HepG2 (cell line): ENCODE measurements at regions not wholly inside any gene's neighbourhood (a gene's known extent, or its start where the extent isn't known, plus 50 kb on each side); places are given as distances from the start of the nearest gene placed in this dataset.

Source experiments
- BCLAF1 ChIP-seq: fragments of 450-650 bp; IDR thresholded peaks from 2 replicates; pipeline ENCODE4 v1.6.1; 2017; ENCODE audit warnings: mild to moderate bottlenecking
- BORCS8-MEF2B ChIP-seq: sonication (generic); formaldehyde crosslinking; IDR thresholded peaks from 2 replicates; pipeline ENCODE4 v1.8.0; 2022; ENCODE audit warnings: mild to moderate bottlenecking, missing genetic modification reagents
- DPF2 ChIP-seq: sonication (generic); formaldehyde crosslinking; IDR thresholded peaks from 2 replicates; pipeline ENCODE4 v1.4.0; 2020; ENCODE audit warnings: mild to moderate bottlenecking, low read depth, missing genetic modification reagents, borderline replicate concordance
- EP300 ChIP-seq, 3 experiments: sonication (generic) in 1 of 3; formaldehyde crosslinking in 1 of 3; IDR thresholded peaks; 2 replicates each; pipeline versions ENCODE4 v1.5.1 to v1.6.1; 2011 to 2020; ENCODE audit warnings: low read depth in 2 of 3, low read length in 2 of 3, borderline replicate concordance in 1 of 3, improper control_type of control experiment in 1 of 3, mild to moderate bottlenecking in 1 of 3, missing genetic modification reagents in 1 of 3, moderate library complexity in 1 of 3
- FIP1L1 ChIP-seq: fragments of 200-400 bp; formaldehyde crosslinking; IDR thresholded peaks from 2 replicates; pipeline ENCODE4 v1.6.1; 2018; ENCODE audit warnings: low read depth, mild to moderate bottlenecking, low read length, moderate library complexity, borderline replicate concordance; ENCODE audit not compliant: insufficient read depth
- FOSL2 ChIP-seq: sonication (generic); formaldehyde crosslinking; IDR thresholded peaks from 2 replicates; pipeline ENCODE4 v1.4.0; 2020; ENCODE audit warnings: missing genetic modification reagents
- HMG20A ChIP-seq: IDR thresholded peaks from 2 replicates; pipeline ENCODE4 v1.6.1; 2016; ENCODE audit warnings: borderline replicate concordance
- HOXD1 ChIP-seq: sonication (generic); formaldehyde crosslinking; IDR thresholded peaks from 2 replicates; pipeline ENCODE4 v1.5.0; 2020; ENCODE audit warnings: missing genetic modification reagents
- IKZF1 ChIP-seq: fragments of 450-650 bp; IDR thresholded peaks from 2 replicates; pipeline ENCODE4 v1.7.1; 2016
- JARID2 ChIP-seq: sonication (generic); formaldehyde crosslinking; IDR thresholded peaks from 2 replicates; pipeline ENCODE4 v1.8.1; 2023; ENCODE audit warnings: missing genetic modification reagents, inconsistent platforms; ENCODE audit not compliant: insufficient replicate concordance
- JUN ChIP-seq: sonication (generic); formaldehyde crosslinking; IDR thresholded peaks from 2 replicates; pipeline ENCODE4 v1.4.0; 2020; ENCODE audit warnings: mild to moderate bottlenecking, missing genetic modification reagents
- KAT8 ChIP-seq: IDR thresholded peaks from 2 replicates; pipeline ENCODE4 v1.6.1; 2016; ENCODE audit warnings: missing genetic modification reagents, missing compliant biosample characterization
- MED8 ChIP-seq: sonication (generic); formaldehyde crosslinking; IDR thresholded peaks from 2 replicates; pipeline ENCODE4 v1.8.1; 2023; ENCODE audit warnings: mild to moderate bottlenecking, missing genetic modification reagents; ENCODE audit not compliant: insufficient replicate concordance
- MXI1 ChIP-seq: IDR thresholded peaks from 3 replicates; pipeline ENCODE4 v1.6.1; 2012; ENCODE audit warnings: low read depth, low read length, inconsistent platforms, borderline replicate concordance
- MYPOP ChIP-seq: sonication (generic); formaldehyde crosslinking; IDR thresholded peaks from 2 replicates; pipeline ENCODE4 v1.8.1; 2023; ENCODE audit warnings: mild to moderate bottlenecking, moderate library complexity, missing genetic modification reagents
- NR2F1 ChIP-seq, 2 experiments: fragments of 450-650 bp in 1 of 2; formaldehyde crosslinking in 1 of 2; IDR thresholded peaks; 2 replicates each; pipeline versions ENCODE4 v1.5.0 to v1.6.1; 2016 to 2020; ENCODE audit warnings: mild to moderate bottlenecking in 1 of 2, missing compliant biosample characterization in 1 of 2, missing genetic modification reagents in 1 of 2, moderate library complexity in 1 of 2
- SMC3 ChIP-seq: IDR thresholded peaks from 2 replicates; pipeline ENCODE4 v1.6.1; 2011; ENCODE audit warnings: low read length, improper control_type of control experiment
- SOX6 ChIP-seq, 2 experiments: fragments of 450-650 bp in 1 of 2; sonication (generic) in 1 of 2; formaldehyde crosslinking in 1 of 2; IDR thresholded peaks; 2 replicates each; pipeline versions ENCODE4 v1.4.0 to v1.6.1; 2017 to 2020; ENCODE audit warnings: antibody characterized with exemption in 1 of 2, mild to moderate bottlenecking in 1 of 2, missing genetic modification reagents in 1 of 2
- ZNF296 ChIP-seq: sonication (generic); formaldehyde crosslinking; conservative IDR thresholded peaks from 2 replicates; pipeline ENCODE4 v1.5.0; 2020; ENCODE audit warnings: mild to moderate bottlenecking, missing genetic modification reagents
- ZNF367 ChIP-seq: sonication (generic); formaldehyde crosslinking; IDR thresholded peaks from 2 replicates; pipeline ENCODE4 v1.4.0; 2020; ENCODE audit warnings: missing genetic modification reagents, borderline replicate concordance
- ZNF451 ChIP-seq: sonication (generic); formaldehyde crosslinking; IDR thresholded peaks from 2 replicates; pipeline ENCODE4 v1.5.0; 2020; ENCODE audit warnings: mild to moderate bottlenecking, missing genetic modification reagents
- ZNF790 ChIP-seq: sonication (generic); formaldehyde crosslinking; IDR thresholded peaks from 2 replicates; pipeline ENCODE4 v1.8.0; 2022; ENCODE audit warnings: missing genetic modification reagents, mild to moderate bottlenecking, borderline replicate concordance
- TF ChIP-seq, protein P1 (sequence below): sonication (generic); formaldehyde crosslinking; IDR thresholded peaks from 2 replicates; pipeline ENCODE4 v1.4.0; 2020; ENCODE audit warnings: missing genetic modification reagents, borderline replicate concordance
- TF ChIP-seq, protein P2 (sequence below): sonication (generic); formaldehyde crosslinking; IDR thresholded peaks from 2 replicates; pipeline ENCODE4 v1.5.1; 2020; ENCODE audit warnings: missing genetic modification reagents, mild to moderate bottlenecking, borderline replicate concordance

- TF ChIP-seq ZNF367 (CRISPR knock-in tag) (no peak), IKZF1 (no peak), MED8 (CRISPR knock-in tag) (no peak), ZNF790 (CRISPR knock-in tag) (no peak), NR2F1 (CRISPR knock-in tag; IDR thresholded peaks at IDR 0.05) (peak; percentile 60 to 91; a peak in 3 of 4 replicates), JARID2 (CRISPR knock-in tag) (no peak), JUN (CRISPR knock-in tag) (no peak), FOSL2 (peak; percentile 76), MYPOP (CRISPR knock-in tag) (no peak), MXI1 (no peak), BORCS8-MEF2B (CRISPR knock-in tag) (no peak), HMG20A (CRISPR knock-in tag) (peak; percentile 94; the same call in 1 of the 2 replicates), KAT8 (CRISPR knock-in tag) (peak; percentile 65; the same call in 1 of the 2 replicates), BCLAF1 (no peak), ZNF296 (CRISPR knock-in tag) (no peak), HOXD1 (CRISPR knock-in tag) (peak; percentile 73; the same call in 1 of the 2 replicates), EP300 (IDR thresholded peaks at IDR 0.05; ENCODE audit: low read depth in 2 of 2, low read length in 2 of 2) (peak; percentile 93 to 95), EP300 (CRISPR knock-in tag; IDR thresholded peaks at IDR 0.05; ENCODE audit: borderline replicate concordance) (peak; percentile 92), FIP1L1 (no peak), SOX6 (IDR thresholded peaks at IDR 0.05) (no peak), SOX6 (CRISPR knock-in tag; IDR thresholded peaks at IDR 0.05) (peak; percentile 97), DPF2 (CRISPR knock-in tag) (peak; percentile 89), SMC3 (peak; percentile 49), ZNF451 (CRISPR knock-in tag) (no peak)
- TF ChIP-seq, protein P1, sequence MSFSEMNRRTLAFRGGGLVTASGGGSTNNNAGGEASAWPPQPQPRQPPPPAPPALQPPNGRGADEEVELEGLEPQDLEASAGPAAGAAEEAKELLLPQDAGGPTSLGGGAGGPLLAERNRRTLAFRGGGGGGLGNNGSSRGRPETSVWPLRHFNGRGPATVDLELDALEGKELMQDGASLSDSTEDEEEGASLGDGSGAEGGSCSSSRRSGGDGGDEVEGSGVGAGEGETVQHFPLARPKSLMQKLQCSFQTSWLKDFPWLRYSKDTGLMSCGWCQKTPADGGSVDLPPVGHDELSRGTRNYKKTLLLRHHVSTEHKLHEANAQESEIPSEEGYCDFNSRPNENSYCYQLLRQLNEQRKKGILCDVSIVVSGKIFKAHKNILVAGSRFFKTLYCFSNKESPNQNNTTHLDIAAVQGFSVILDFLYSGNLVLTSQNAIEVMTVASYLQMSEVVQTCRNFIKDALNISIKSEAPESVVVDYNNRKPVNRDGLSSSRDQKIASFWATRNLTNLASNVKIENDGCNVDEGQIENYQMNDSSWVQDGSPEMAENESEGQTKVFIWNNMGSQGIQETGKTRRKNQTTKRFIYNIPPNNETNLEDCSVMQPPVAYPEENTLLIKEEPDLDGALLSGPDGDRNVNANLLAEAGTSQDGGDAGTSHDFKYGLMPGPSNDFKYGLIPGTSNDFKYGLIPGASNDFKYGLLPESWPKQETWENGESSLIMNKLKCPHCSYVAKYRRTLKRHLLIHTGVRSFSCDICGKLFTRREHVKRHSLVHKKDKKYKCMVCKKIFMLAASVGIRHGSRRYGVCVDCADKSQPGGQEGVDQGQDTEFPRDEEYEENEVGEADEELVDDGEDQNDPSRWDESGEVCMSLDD (CRISPR knock-in tag): peak; percentile 87; the same call in 1 of the 2 replicates
- TF ChIP-seq, protein P2, sequence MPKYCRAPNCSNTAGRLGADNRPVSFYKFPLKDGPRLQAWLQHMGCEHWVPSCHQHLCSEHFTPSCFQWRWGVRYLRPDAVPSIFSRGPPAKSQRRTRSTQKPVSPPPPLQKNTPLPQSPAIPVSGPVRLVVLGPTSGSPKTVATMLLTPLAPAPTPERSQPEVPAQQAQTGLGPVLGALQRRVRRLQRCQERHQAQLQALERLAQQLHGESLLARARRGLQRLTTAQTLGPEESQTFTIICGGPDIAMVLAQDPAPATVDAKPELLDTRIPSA (CRISPR knock-in tag): no peak
Observed at GRCh38 chr2:234867882-234868285, 83.9 kb upstream of the SH3BP4 start (continued).
